GM23248 (cell line): ENCODE measurements at regions not wholly inside any gene's neighbourhood (a gene's known extent, or its start where the extent isn't known, plus 50 kb on each side); places are given as distances from the start of the nearest gene placed in this dataset.

Source experiments
- EZH2 ChIP-seq: fragments of 200-600 bp; sonication (generic); IDR thresholded peaks from 2 replicates; pipeline ENCODE4 v1.6.1; 2018; ENCODE audit warnings: antibody characterized with exemption, mild to moderate bottlenecking; ENCODE audit not compliant: insufficient read depth, poor library complexity, severe bottlenecking
- EZH2phosphoT487 ChIP-seq: fragments of 200-600 bp; sonication (generic); IDR thresholded peaks from 2 replicates; pipeline ENCODE4 v1.6.1; 2018; ENCODE audit warnings: antibody characterized with exemption, moderate library complexity, mild to moderate bottlenecking, low read depth; ENCODE audit not compliant: insufficient read depth

GRCh38 chr21:36209626-36210171 is 53.1 kb downstream of the DOP1B start:
- TF ChIP-seq EZH2: no peak
- no peak for TF ChIP-seq EZH2phosphoT487
